ENCODE measurements at regions not wholly inside any gene's neighbourhood (a gene's known extent, or its start where the extent isn't known, plus 50 kb on each side); places are given as distances from the start of the nearest gene placed in this dataset.

DNA sequence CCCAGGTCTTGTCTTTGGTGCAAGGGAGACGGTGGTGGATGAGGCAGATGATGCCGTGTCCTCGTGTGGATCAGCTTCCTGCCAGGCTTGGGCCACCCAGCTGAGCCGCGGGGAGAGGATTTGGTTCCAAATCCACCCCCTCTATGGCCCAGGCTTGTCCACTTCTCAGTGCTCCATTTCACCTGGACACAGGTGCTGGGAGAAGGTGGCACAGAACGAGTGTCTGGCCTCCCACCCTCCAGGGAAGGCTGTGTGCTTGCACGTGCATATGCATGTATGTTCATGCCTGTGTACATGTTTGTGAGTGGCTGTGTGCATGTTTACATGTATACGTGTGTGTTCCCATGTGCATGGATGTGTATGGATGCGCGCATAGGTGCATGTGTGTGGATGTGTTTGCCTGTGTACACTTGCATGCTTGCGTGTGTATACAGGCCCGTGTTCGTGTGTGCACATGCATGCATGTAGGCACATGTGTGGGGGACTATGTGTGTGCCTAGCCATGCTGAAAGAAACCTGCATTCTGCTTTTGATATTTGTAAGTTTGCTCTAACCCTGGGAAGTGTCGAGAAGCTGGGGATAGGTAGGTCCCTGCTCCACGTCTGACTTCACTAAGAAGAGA, 196.3 kb downstream of the IRF8 start:
- intact Hi-C loops (cut with micrococcal nuclease; ENCODE audit: unreplicated experiment) (no loop called here), in situ Hi-C loops (cut with MboI) (no loop called here)
- CTCF ChIA-PET: no interaction called here
- ATAC-seq: no peak
- H4K20me1 ChIP-seq (ENCODE audit: control insufficient read depth, insufficient read depth): no peaks in the 10 kb centered on the region
- SMC1A ChIA-PET (ENCODE audit: uncharacterized antibody, unreplicated experiment): no interaction called here
- 26% methylated on average over 15 of the region's 15 CpGs for WGBS (ENCODE audit: insufficient coverage, insufficient replicate concordance, low lambda C conversion rate, missing lambda C conversion rate)
- H3K4me2 ChIP-seq (ENCODE audit: control insufficient read depth, insufficient read depth): no peak overlapping the region
- RAD21 ChIA-PET (ENCODE audit: unreplicated experiment): no interaction called here
- no peak for TF ChIP-seq WRNIP1 (IDR thresholded peaks at IDR 0.05; ENCODE audit: borderline replicate concordance, low read depth, low read length)
- no peak for TF ChIP-seq E4F1 (IDR thresholded peaks at IDR 0.05; ENCODE audit: borderline replicate concordance, partially characterized antibody)
- no peak for TF ChIP-seq CBFB (IDR thresholded peaks at IDR 0.05; ENCODE audit: low read depth)
- TF ChIP-seq ELK1 (IDR thresholded peaks at IDR 0.05; ENCODE audit: low read depth, low read length): no peak
- TF ChIP-seq POLR2AphosphoS2 (IDR thresholded peaks at IDR 0.05; ENCODE audit: low read depth, low read length): no peak
- no peak for TF ChIP-seq PAX8 (IDR thresholded peaks at IDR 0.05)
- TF ChIP-seq SMAD1 (IDR thresholded peaks at IDR 0.05; ENCODE audit: low read depth, partially characterized antibody): no peak
- TF ChIP-seq SMARCA5 (IDR thresholded peaks at IDR 0.05): no peak
- no peak for TF ChIP-seq POU2F2 (IDR thresholded peaks at IDR 0.05; ENCODE audit: borderline replicate concordance, low read depth, low read length)
- H3K4me1 ChIP-seq (ENCODE audit: control insufficient read depth, insufficient read depth, low read length): no peaks in the 10 kb centered on the region
- no peaks in the 10 kb centered on the region for H3K36me3 ChIP-seq (ENCODE audit: control insufficient read depth in 2 of 2, insufficient read depth in 2 of 2, low read length in 1 of 2)
- H3K9me3 ChIP-seq (replicated peaks; ENCODE audit: control insufficient read depth, insufficient read depth, low read length): no peaks in the 10 kb centered on the region
- POLR2A ChIA-PET: no interaction called here
- no peak for FAIRE-seq
- no TSS peak for BruUV-seq (replicated peaks)
- H2AFZ ChIP-seq (ENCODE audit: control insufficient read depth, low read depth, low read length): no peak overlapping the region
- H3K4me3 ChIP-seq: no peak overlapping the region
- DNase-seq (ENCODE audit: low read depth, low spot score): no peak
- no peak overlapping the region for H3K27ac ChIP-seq (ENCODE audit: control insufficient read depth, insufficient read depth)
- no peak overlapping the region for H3K9ac ChIP-seq (ENCODE audit: control insufficient read depth, insufficient read depth, low read length)
- no peaks in the 10 kb centered on the region for H3K79me2 ChIP-seq (ENCODE audit: control insufficient read depth, insufficient read depth, low read length)
- no peaks in the 10 kb centered on the region; a peak in 1 of 4 replicates for H3K27me3 ChIP-seq (replicated peaks in 1 of 2; ENCODE audit: control insufficient read depth in 2 of 2, insufficient read depth in 2 of 2, low read length in 1 of 2)

Measured in GM12878 (cell line).